ENCODE measurements at regions not wholly inside any gene's neighbourhood (a gene's known extent, or its start where the extent isn't known, plus 50 kb on each side); places are given as distances from the start of the nearest gene placed in this dataset.

DNA sequence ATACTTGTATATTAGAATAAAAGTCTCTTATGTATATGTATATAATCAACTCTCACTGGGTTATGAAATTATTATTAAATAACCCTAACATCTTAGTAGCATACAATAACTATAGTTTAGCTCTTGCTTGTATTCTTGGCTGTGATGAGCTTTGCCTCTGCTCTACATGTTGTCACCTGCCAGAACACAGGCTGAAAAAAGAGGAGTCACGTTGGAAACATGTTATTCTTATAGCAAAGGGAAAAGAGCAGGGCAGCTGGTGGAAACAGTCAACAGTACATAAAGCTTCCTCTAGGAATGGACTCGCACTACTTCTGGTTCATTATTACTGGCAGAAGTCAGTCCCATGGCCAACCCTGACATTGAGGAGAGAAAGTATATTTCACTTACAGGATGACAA lies 362.0 kb upstream of the KYNU start:
- no peak overlapping the region for H4K5ac ChIP-seq (ENCODE audit: insufficient read length, low read depth, low read length)
- TF ChIP-seq SAP30 (IDR thresholded peaks at IDR 0.05; ENCODE audit: insufficient read depth, insufficient replicate concordance, low read length), result no peak
- TF ChIP-seq ASH2L (IDR thresholded peaks at IDR 0.05; ENCODE audit: low read length), result no peak
- no peak for TF ChIP-seq TEAD4 (IDR thresholded peaks at IDR 0.05; ENCODE audit: low read depth, low read length)
- TF ChIP-seq GTF2F1 (IDR thresholded peaks at IDR 0.05; ENCODE audit: borderline replicate concordance, low read depth, low read length), result no peak
- no peak for TF ChIP-seq TAF1 (IDR thresholded peaks at IDR 0.05; ENCODE audit: low read depth, low read length)
- TF ChIP-seq RFX5 (IDR thresholded peaks at IDR 0.05; ENCODE audit: borderline replicate concordance, low read depth, low read length), result no peak
- no peak for TF ChIP-seq RAD21 (IDR thresholded peaks at IDR 0.05 in 1 of 2, conservative IDR thresholded peaks at IDR 0.05 in 1 of 2; ENCODE audit: low read depth in 2 of 2, low read length in 2 of 2)
- TF ChIP-seq KDM1A (IDR thresholded peaks at IDR 0.05; ENCODE audit: borderline replicate concordance, low read length), result no peak
- H3K4me1 ChIP-seq (replicated peaks in 1 of 4; ENCODE audit: control insufficient read depth in 3 of 4, insufficient read depth in 4 of 4, low read length in 3 of 4), result no peaks in the 10 kb centered on the region
- no peaks in the 10 kb centered on the region for H3K9me3 ChIP-seq (ENCODE audit: insufficient read depth in 2 of 2, low read depth in 1 of 2, low read length in 1 of 2)
- DNase-seq (ENCODE audit: low read depth in 1 of 2, low spot score in 2 of 2) (no peak), FAIRE-seq (no peak)
- H4K20me1 ChIP-seq (replicated peaks in 1 of 2; ENCODE audit: control insufficient read depth in 1 of 2, insufficient read depth in 2 of 2, low read length in 2 of 2), result no peaks in the 10 kb centered on the region
- H3K4ac ChIP-seq (replicated peaks; ENCODE audit: insufficient read length, low read depth, low read length), result no peak overlapping the region
- no peak overlapping the region for H2BK12ac ChIP-seq (ENCODE audit: low read depth, low read length)
- no peak overlapping the region for H3K56ac ChIP-seq (replicated peaks; ENCODE audit: insufficient read length, low read depth, low read length)
- H3K4me3 ChIP-seq (ENCODE audit: extremely low read depth in 1 of 4, insufficient read depth in 2 of 4, low read depth in 3 of 4, low read length in 4 of 4), result no peak overlapping the region
- no peak overlapping the region for H3K27ac ChIP-seq (ENCODE audit: low read depth, low read length)
- H3K23ac ChIP-seq (ENCODE audit: insufficient read length), result no peak overlapping the region
- no peak overlapping the region for H3K9ac ChIP-seq (replicated peaks in 1 of 4; ENCODE audit: extremely low read depth in 1 of 4, low read depth in 3 of 4, low read length in 3 of 4)
- H2BK15ac ChIP-seq (ENCODE audit: low read length), result no peak overlapping the region
- H2AFZ ChIP-seq (ENCODE audit: low read length), result no peak overlapping the region
- peaks cover 0 to 1% (median 0%) of the 10 kb centered on the region in 4 experiments; a peak in 1 of 7 replicates for H3K27me3 ChIP-seq (replicated peaks in 1 of 4; ENCODE audit: control insufficient read depth in 3 of 4, extremely low read depth in 1 of 4, insufficient read depth in 3 of 4, low read length in 3 of 4)
- CTCF ChIA-PET (ENCODE audit: partially characterized antibody), result no interaction called here
- no peak overlapping the region for H3K4me2 ChIP-seq (ENCODE audit: insufficient read depth in 1 of 2, low read depth in 2 of 2, low read length in 2 of 2)
- H2AK5ac ChIP-seq (ENCODE audit: low read depth, low read length), result no peak overlapping the region
- H3K79me1 ChIP-seq (ENCODE audit: low read depth, low read length), result no peaks in the 10 kb centered on the region
- H3K14ac ChIP-seq (ENCODE audit: insufficient read length), result no peak overlapping the region
- H3K79me2 ChIP-seq (ENCODE audit: control insufficient read depth in 1 of 2, insufficient read depth in 2 of 2, low read length in 2 of 2), result no peaks in the 10 kb centered on the region
- H2BK20ac ChIP-seq (ENCODE audit: low read length), result no peak overlapping the region
- no peak overlapping the region for H3K18ac ChIP-seq (ENCODE audit: extremely low read depth, low read length)
- no peak overlapping the region for H4K91ac ChIP-seq (replicated peaks; ENCODE audit: insufficient read length, low read length)
- H4K8ac ChIP-seq (ENCODE audit: extremely low read depth, insufficient read depth, low read length), result no peak overlapping the region
- no peak overlapping the region for H2BK5ac ChIP-seq (ENCODE audit: low read depth, low read length)
- H3K23me2 ChIP-seq (ENCODE audit: low read depth, low read length), result no peaks in the 10 kb centered on the region
- POLR2A ChIA-PET (ENCODE audit: partially characterized antibody), result no interaction called here
- H3K36me3 ChIP-seq (ENCODE audit: control insufficient read depth in 2 of 4, insufficient read depth in 4 of 4, low read length in 3 of 4), result no peaks in the 10 kb centered on the region
- 93% methylated on average over 2 of the region's 2 CpGs; no CpG with 5 or more reads in 1 of the 2 experiments for WGBS, 2 experiments (ENCODE audit: extremely low coverage in 1 of 2, insufficient coverage in 1 of 2, insufficient read length in 1 of 2, insufficient replicate concordance in 2 of 2, low coverage in 1 of 2, low lambda C conversion rate in 2 of 2, missing lambda C conversion rate in 1 of 2)
- no peak overlapping the region for H2BK120ac ChIP-seq (replicated peaks; ENCODE audit: low read depth, low read length)

All from H1 (cell line).